ENCODE measurements at regions not wholly inside any gene's neighbourhood (a gene's known extent, or its start where the extent isn't known, plus 50 kb on each side); places are given as distances from the start of the nearest gene placed in this dataset.

GRCh38 chr7:26543340-26543739 is 251.7 kb downstream of the SNX10 start (continued):
- TF ChIP-seq SKIL (IDR thresholded peaks at IDR 0.05; ENCODE audit: low read depth, poor library complexity, severe bottlenecking) (no peak), ZNF274 (IDR thresholded peaks at IDR 0.05; ENCODE audit: insufficient read depth, insufficient read length) (no peak), NFYB (IDR thresholded peaks at IDR 0.05; ENCODE audit: insufficient read depth, low read depth, low read length) (no peak), E2F8 (IDR thresholded peaks at IDR 0.05; ENCODE audit: low read depth, partially characterized antibody) (no peak)

GRCh38 chr7:26543951-26544350 is 252.3 kb downstream of the SNX10 start:
- H3K4me2 ChIP-seq (ENCODE audit: control insufficient read depth, insufficient read depth) = no peak overlapping the region
- no peak overlapping the region for H3K4me3 ChIP-seq
- no peaks in the 10 kb centered on the region for H3K36me3 ChIP-seq (ENCODE audit: control insufficient read depth in 2 of 2, insufficient read depth in 2 of 2, low read length in 1 of 2)
- H3K9me3 ChIP-seq (replicated peaks; ENCODE audit: control insufficient read depth, insufficient read depth, low read length) = no peaks in the 10 kb centered on the region
- intact Hi-C loops (cut with micrococcal nuclease; ENCODE audit: unreplicated experiment) = no loop called here
- no peaks in the 10 kb centered on the region for H4K20me1 ChIP-seq (ENCODE audit: control insufficient read depth, insufficient read depth)
- no peak for ATAC-seq
- FAIRE-seq = no peak
- no peak overlapping the region for H2AFZ ChIP-seq (ENCODE audit: control insufficient read depth, low read depth, low read length)
- in situ Hi-C loops (cut with MboI) = no loop called here
- H3K9ac ChIP-seq (ENCODE audit: control insufficient read depth, insufficient read depth, low read length) = no peak overlapping the region
- no peak overlapping the region for H3K27ac ChIP-seq (ENCODE audit: control insufficient read depth, insufficient read depth)
- TF ChIP-seq RBBP5 (conservative IDR thresholded peaks at IDR 0.05) (no peak), ATF2 (IDR thresholded peaks at IDR 0.05; ENCODE audit: low read length) (no peak), NFYB (IDR thresholded peaks at IDR 0.05; ENCODE audit: insufficient read depth, low read depth, low read length) (no peak), KAT2A (conservative IDR thresholded peaks at IDR 0.05; ENCODE audit: control insufficient read depth, low read depth, low read length) (no peak)
- peaks cover 5% of the 10 kb centered on the region in 2 experiments; a peak in 3 of 4 replicates for H3K27me3 ChIP-seq (replicated peaks in 1 of 2; ENCODE audit: control insufficient read depth in 2 of 2, insufficient read depth in 2 of 2, low read length in 1 of 2)
- BruUV-seq (replicated peaks) = no TSS peak
- POLR2A ChIA-PET = no interaction called here
- RAD21 ChIA-PET (ENCODE audit: unreplicated experiment) = no interaction called here
- CTCF ChIA-PET = no interaction called here
- H3K4me1 ChIP-seq (ENCODE audit: control insufficient read depth, insufficient read depth, low read length) = no peaks in the 10 kb centered on the region
- SMC1A ChIA-PET (ENCODE audit: uncharacterized antibody, unreplicated experiment) = no interaction called here
- no peak for DNase-seq (ENCODE audit: low read depth, low spot score)
- no peaks in the 10 kb centered on the region for H3K79me2 ChIP-seq (ENCODE audit: control insufficient read depth, insufficient read depth, low read length)
- 79% methylated on average over 11 of the region's 11 CpGs for WGBS (ENCODE audit: insufficient coverage, insufficient replicate concordance, low lambda C conversion rate, missing lambda C conversion rate)

All from GM12878 (cell line).